HFFc6 (cell line): ENCODE measurements at regions not wholly inside any gene's neighbourhood (a gene's known extent, or its start where the extent isn't known, plus 50 kb on each side); places are given as distances from the start of the nearest gene placed in this dataset.

Experiments used
- DNase-seq: peaks from one replicate; pipeline ENCODE4 v3.0.0-alpha.2; 2018
- H3K27ac Mint-ChIP-seq: 2 replicates; pipeline ENCODE4 v1.8.0; 2020; ENCODE audit warnings: mild to moderate bottlenecking, mixed read lengths
- H3K27me3 Mint-ChIP-seq: 2 replicates; pipeline ENCODE4 v1.8.0; 2021; ENCODE audit warnings: mild to moderate bottlenecking, moderate library complexity, mixed read lengths; ENCODE audit not compliant: insufficient read depth
- H3K36me3 Mint-ChIP-seq: 2 replicates; pipeline ENCODE4 v1.8.0; 2021; ENCODE audit warnings: low read depth, mixed read lengths
- H3K4me1 Mint-ChIP-seq: 2 replicates; pipeline ENCODE4 v1.8.0; 2020; ENCODE audit warnings: low read depth, mixed read lengths
- H3K4me3 Mint-ChIP-seq: 2 replicates; pipeline ENCODE4 v1.8.0; 2020; ENCODE audit warnings: mild to moderate bottlenecking, moderate library complexity, mixed read lengths
- H3K9me3 Mint-ChIP-seq: 2 replicates; pipeline ENCODE4 v1.8.0; 2020; ENCODE audit warnings: mild to moderate bottlenecking, mixed read lengths
- CTCF ChIP-seq: fragments of 200-600 bp; sonication (generic); IDR thresholded peaks from 2 replicates; pipeline ENCODE4 v1.5.0; 2021; ENCODE audit warnings: antibody characterized with exemption, mild to moderate bottlenecking

DNA sequence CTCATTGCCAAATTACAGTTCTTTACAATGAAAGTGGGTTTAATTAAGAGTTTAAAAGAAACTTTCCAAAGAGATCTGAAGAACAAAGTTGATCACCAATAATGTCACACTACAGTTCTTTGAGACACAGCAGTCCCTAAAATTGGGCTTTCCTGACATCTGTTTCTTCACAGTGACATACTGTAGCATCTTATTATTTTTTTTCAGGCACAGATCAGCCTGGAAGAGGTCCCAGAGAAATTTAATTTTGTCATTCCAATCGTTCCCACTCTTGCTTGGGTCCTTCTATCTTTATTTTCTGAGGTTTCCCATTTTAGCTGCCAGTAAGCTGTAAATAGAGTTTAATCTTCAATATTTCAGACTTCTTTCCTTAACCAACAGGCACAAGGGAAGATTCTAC is 143.1 kb upstream of the FRMPD4 start:
- Mint-ChIP-seq H3K36me3 (no peaks in the 10 kb centered on the region), H3K4me3 (no peak overlapping the region), H3K27me3 (no peaks in the 10 kb centered on the region), H3K4me1 (no peaks in the 10 kb centered on the region), H3K9me3 (no peaks in the 10 kb centered on the region), H3K27ac (no peak overlapping the region)
- no peak for DNase-seq
- no peak for TF ChIP-seq CTCF

- DNase-seq, result no peak
- Mint-ChIP-seq H3K4me3 (no peak overlapping the region), H3K36me3 (no peaks in the 10 kb centered on the region), H3K9me3 (no peaks in the 10 kb centered on the region), H3K27me3 (no peaks in the 10 kb centered on the region), H3K4me1 (no peaks in the 10 kb centered on the region), H3K27ac (no peak overlapping the region)
- no peak for TF ChIP-seq CTCF
Observed at GRCh38 chrX:11996810-11997209, 141.5 kb upstream of the FRMPD4 start.

- no peak for DNase-seq
- Mint-ChIP-seq H3K4me3 (no peak overlapping the region), H3K4me1 (no peaks in the 10 kb centered on the region), H3K9me3 (no peaks in the 10 kb centered on the region), H3K36me3 (no peaks in the 10 kb centered on the region), H3K27me3 (no peaks in the 10 kb centered on the region), H3K27ac (no peak overlapping the region)
- TF ChIP-seq CTCF, result no peak
Observed at GRCh38 chrX:11998944-11999343, 139.3 kb upstream of the FRMPD4 start.

DNA sequence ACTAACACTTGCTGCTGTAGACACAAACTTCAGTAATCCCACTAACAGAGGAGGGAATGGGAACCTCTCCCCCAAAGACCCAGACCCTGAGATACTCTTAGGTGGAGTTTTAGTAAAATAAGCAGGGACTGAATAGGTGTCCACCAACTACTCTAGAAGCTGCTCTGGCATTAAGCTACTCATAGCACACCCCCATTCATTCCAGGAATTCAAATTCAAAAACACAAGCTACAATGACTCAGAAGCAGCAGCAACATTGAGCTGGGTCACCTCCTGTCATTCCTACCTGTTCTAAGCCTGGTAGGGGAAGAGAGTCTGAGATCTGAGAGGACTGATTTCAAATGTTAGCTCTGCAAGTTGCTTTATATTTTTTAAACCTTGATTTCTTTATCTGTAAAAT is 135.4 kb upstream of the FRMPD4 start:
- Mint-ChIP-seq H3K36me3 (no peaks in the 10 kb centered on the region), H3K9me3 (no peaks in the 10 kb centered on the region), H3K4me1 (peaks cover 8% of the 10 kb centered on the region), H3K27ac (no peak overlapping the region), H3K27me3 (peaks cover 2% of the 10 kb centered on the region; the same call in 1 of the 2 replicates), H3K4me3 (no peak overlapping the region)
- TF ChIP-seq CTCF, result no peak
- DNase-seq, result no peak

GRCh38 chrX:12007881-12008280 is 130.4 kb upstream of the FRMPD4 start:
- H3K27ac Mint-ChIP-seq, result peak overlapping the region; percentile 58
- peak; percentile 73 for DNase-seq
- H3K36me3 Mint-ChIP-seq, result no peaks in the 10 kb centered on the region; the same call in 1 of the 2 replicates
- TF ChIP-seq CTCF, result no peak
- H3K4me1 Mint-ChIP-seq, result peaks cover 35% of the 10 kb centered on the region
- no peaks in the 10 kb centered on the region for H3K9me3 Mint-ChIP-seq
- peaks cover 2% of the 10 kb centered on the region; the same call in 1 of the 2 replicates for H3K27me3 Mint-ChIP-seq
- no peak overlapping the region for H3K4me3 Mint-ChIP-seq

- no peaks in the 10 kb centered on the region for H3K9me3 Mint-ChIP-seq
- DNase-seq, result no peak
- no peaks in the 10 kb centered on the region; the same call in 1 of the 2 replicates for H3K27me3 Mint-ChIP-seq
- TF ChIP-seq CTCF, result no peak
- H3K4me3 Mint-ChIP-seq, result no peak overlapping the region
- peaks cover 50% of the 10 kb centered on the region for H3K4me1 Mint-ChIP-seq
- no peaks in the 10 kb centered on the region; the same call in 1 of the 2 replicates for H3K36me3 Mint-ChIP-seq
- no peak overlapping the region for H3K27ac Mint-ChIP-seq
Observed at GRCh38 chrX:12010436-12010835, 127.8 kb upstream of the FRMPD4 start.
